NCI-H1417 (cell line): ENCODE measurements at regions not wholly inside any gene's neighbourhood (a gene's known extent, or its start where the extent isn't known, plus 50 kb on each side); places are given as distances from the start of the nearest gene placed in this dataset.
"Not testable (repeated sequence)": the region's sequence is repeated elsewhere in the genome, so short reads cannot be mapped to it uniquely, and the experiment has no call there.

ENCODE experiments used
- DNase-seq, 3 experiments: peaks; one replicate each; lab custom pipeline; 2025; lab: John Stamatoyannopoulos, UW

GRCh38 chr17:62322313-62322712, 58.0 kb upstream of the EFCAB3 start:
- DNase-seq: no peak

- DNase-seq: no peak
Observed at GRCh38 chr17:62321451-62321850, 58.9 kb upstream of the EFCAB3 start.

GRCh38 chr17:62319846-62320245, 60.5 kb upstream of the EFCAB3 start:
- no peak for DNase-seq

GRCh38 chr17:62309396-62309795, 71.0 kb upstream of the EFCAB3 start:
- no peak for DNase-seq

GRCh38 chr17:62307196-62307595, 73.2 kb upstream of the EFCAB3 start:
- DNase-seq: no peak

GRCh38 chr17:62303476-62303875, 76.9 kb upstream of the EFCAB3 start:
- DNase-seq: no peak

- no peak for DNase-seq
Observed at GRCh38 chr17:62300697-62301096, 79.7 kb upstream of the EFCAB3 start.

GRCh38 chr17:62275290-62275689, 105.1 kb upstream of the EFCAB3 start:
- DNase-seq: not testable (repeated sequence)

- DNase-seq: not testable (repeated sequence)
Observed at GRCh38 chr17:62268361-62268760, 112.0 kb upstream of the EFCAB3 start.

GRCh38 chr17:62264974-62265373, 115.4 kb upstream of the EFCAB3 start:
- not testable (repeated sequence) for DNase-seq

GRCh38 chr17:62255791-62256190, 124.6 kb upstream of the EFCAB3 start:
- not testable (repeated sequence) for DNase-seq

- DNase-seq: not testable (repeated sequence)
Observed at GRCh38 chr17:62242076-62242475, 138.3 kb upstream of the EFCAB3 start.

GRCh38 chr17:62239569-62239968, 140.8 kb upstream of the EFCAB3 start:
- not testable (repeated sequence) for DNase-seq

GRCh38 chr17:62238551-62239338, 141.6 kb upstream of the EFCAB3 start:
- not testable (repeated sequence) for DNase-seq

- DNase-seq: not testable (repeated sequence)
Observed at GRCh38 chr17:62233822-62234481, 146.4 kb upstream of the EFCAB3 start.

GRCh38 chr17:62231293-62231692, 149.1 kb upstream of the EFCAB3 start:
- not testable (repeated sequence) for DNase-seq

GRCh38 chr17:62226610-62227240, 153.6 kb upstream of the EFCAB3 start:
- DNase-seq: not testable (repeated sequence)

GRCh38 chr17:62223585-62223984, 156.8 kb upstream of the EFCAB3 start:
- DNase-seq: not testable (repeated sequence)

- DNase-seq: no peak
Observed at GRCh38 chr17:62219221-62219899, 154.3 kb upstream of the MED13 start.

- no peak for DNase-seq
Observed at GRCh38 chr17:62216847-62217246, 151.8 kb upstream of the MED13 start.

GRCh38 chr17:62215891-62216290, 150.8 kb upstream of the MED13 start:
- DNase-seq: not testable (repeated sequence)

- DNase-seq: no peak
Observed at GRCh38 chr17:62206550-62206949, 141.5 kb upstream of the MED13 start.
